ENCODE measurements at regions not wholly inside any gene's neighbourhood (a gene's known extent, or its start where the extent isn't known, plus 50 kb on each side); places are given as distances from the start of the nearest gene placed in this dataset.

- no peaks in the 10 kb centered on the region for H3K36me3 ChIP-seq
- TF ChIP-seq POLR2A (IDR thresholded peaks at IDR 0.05) (no peak), CTCF (IDR thresholded peaks at IDR 0.05) (no peak), EP300 (IDR thresholded peaks at IDR 0.05) (no peak), POLR2AphosphoS5 (IDR thresholded peaks at IDR 0.05) (no peak)
- no peaks in the 10 kb centered on the region for H3K4me1 ChIP-seq
- peaks cover 51% of the 10 kb centered on the region for H3K27me3 ChIP-seq
- no peaks in the 10 kb centered on the region for H3K9me3 ChIP-seq
- DNase-seq (ENCODE audit: low spot score in 2 of 2), result peak; percentile 19 to 71
- no peak overlapping the region for H3K4me3 ChIP-seq
- H3K27ac ChIP-seq, result no peak overlapping the region
- 74% methylated on average over 7 of the region's 7 CpGs for WGBS
These were observed 53.0 kb upstream of the FCN1 start for GRCh38 chr9:134970719-134971118.

GRCh38 chr9:134971196-134971595 lies 53.5 kb upstream of the FCN1 start:
- DNase-seq (ENCODE audit: low spot score in 2 of 2), result peak; percentile 51 to 54
- no peaks in the 10 kb centered on the region for H3K4me1 ChIP-seq
- no peak overlapping the region for H3K4me3 ChIP-seq
- H3K27me3 ChIP-seq, result peaks cover 46% of the 10 kb centered on the region
- TF ChIP-seq POLR2A (IDR thresholded peaks at IDR 0.05), result no peak
- TF ChIP-seq EP300 (IDR thresholded peaks at IDR 0.05), result no peak
- TF ChIP-seq POLR2AphosphoS5 (IDR thresholded peaks at IDR 0.05), result no peak
- TF ChIP-seq CTCF (IDR thresholded peaks at IDR 0.05), result no peak
- H3K27ac ChIP-seq, result no peak overlapping the region
- WGBS, result 87% methylated on average over 7 of the region's 7 CpGs
- no peaks in the 10 kb centered on the region for H3K9me3 ChIP-seq
- H3K36me3 ChIP-seq, result no peaks in the 10 kb centered on the region

GRCh38 chr9:134971696-134972095 lies 54.0 kb upstream of the FCN1 start:
- Histone ChIP-seq H3K9me3 (no peaks in the 10 kb centered on the region), H3K4me1 (no peaks in the 10 kb centered on the region), H3K4me3 (no peak overlapping the region), H3K36me3 (no peaks in the 10 kb centered on the region), H3K27ac (no peak overlapping the region), H3K27me3 (peaks cover 41% of the 10 kb centered on the region)
- TF ChIP-seq CTCF (IDR thresholded peaks at IDR 0.05) (no peak), POLR2A (IDR thresholded peaks at IDR 0.05) (no peak), POLR2AphosphoS5 (IDR thresholded peaks at IDR 0.05) (no peak)
- peak; percentile 25 to 40 for DNase-seq (ENCODE audit: low spot score in 2 of 2)
- 67% methylated on average over 3 of the region's 4 CpGs for WGBS

GRCh38 chr9:134972140-134972539 lies 54.4 kb upstream of the FCN1 start:
- TF ChIP-seq EP300 (IDR thresholded peaks at IDR 0.05) (no peak), POLR2AphosphoS5 (IDR thresholded peaks at IDR 0.05) (no peak), POLR2A (IDR thresholded peaks at IDR 0.05) (no peak), CTCF (IDR thresholded peaks at IDR 0.05) (no peak)
- H3K27me3 ChIP-seq, result peaks cover 37% of the 10 kb centered on the region
- H3K4me1 ChIP-seq, result no peaks in the 10 kb centered on the region
- no peak overlapping the region for H3K4me3 ChIP-seq
- H3K36me3 ChIP-seq, result no peaks in the 10 kb centered on the region
- peak; percentile 24 to 43 for DNase-seq (ENCODE audit: low spot score in 2 of 2)
- 90% methylated on average over 9 of the region's 9 CpGs for WGBS
- no peak overlapping the region for H3K27ac ChIP-seq
- H3K9me3 ChIP-seq, result no peaks in the 10 kb centered on the region

GRCh38 chr9:134975253-134975652 lies 57.5 kb upstream of the FCN1 start:
- no peaks in the 10 kb centered on the region for H3K36me3 ChIP-seq
- no peaks in the 10 kb centered on the region for H3K4me1 ChIP-seq
- H3K9me3 ChIP-seq, result no peaks in the 10 kb centered on the region
- H3K27me3 ChIP-seq, result peaks cover 16% of the 10 kb centered on the region
- 85% methylated on average over 1 of the region's 1 CpG for WGBS
- no peak overlapping the region for H3K4me3 ChIP-seq
- no peak for TF ChIP-seq POLR2A (IDR thresholded peaks at IDR 0.05)
- H3K27ac ChIP-seq, result no peak overlapping the region
- no peak for DNase-seq (ENCODE audit: low spot score in 2 of 2)

- no peaks in the 10 kb centered on the region for H3K36me3 ChIP-seq
- no peaks in the 10 kb centered on the region for H3K9me3 ChIP-seq
- H3K4me1 ChIP-seq, result no peaks in the 10 kb centered on the region
- H3K4me3 ChIP-seq, result no peak overlapping the region
- no peak for DNase-seq (ENCODE audit: low spot score in 2 of 2)
- H3K27me3 ChIP-seq, result peaks cover 10% of the 10 kb centered on the region
- TF ChIP-seq POLR2AphosphoS5 (IDR thresholded peaks at IDR 0.05) (no peak), CTCF (IDR thresholded peaks at IDR 0.05) (no peak), POLR2A (IDR thresholded peaks at IDR 0.05) (no peak), EP300 (IDR thresholded peaks at IDR 0.05) (no peak)
- H3K27ac ChIP-seq, result no peak overlapping the region
- 80% methylated on average over 1 of the region's 1 CpG for WGBS
These were observed 58.7 kb upstream of the FCN1 start for GRCh38 chr9:134976403-134976802.
